ENCODE measurements at regions not wholly inside any gene's neighbourhood (a gene's known extent, or its start where the extent isn't known, plus 50 kb on each side); places are given as distances from the start of the nearest gene placed in this dataset.

GRCh38 chr13:73198991-73199411 lies 140.2 kb downstream of the KLF5 start:
- TF ChIP-seq ZNF274 (IDR thresholded peaks at IDR 0.05; ENCODE audit: low read depth, low read length) = no peak
- TF ChIP-seq YY1 (IDR thresholded peaks at IDR 0.05; ENCODE audit: insufficient read depth, insufficient read length) = no peak
- TF ChIP-seq SUZ12 (IDR thresholded peaks at IDR 0.05; ENCODE audit: extremely low read depth, insufficient read depth, insufficient read length) = no peak
